HEK293T (cell line): ENCODE measurements at regions not wholly inside any gene's neighbourhood (a gene's known extent, or its start where the extent isn't known, plus 50 kb on each side); places are given as distances from the start of the nearest gene placed in this dataset.

Experiments used
- CTCF ChIA-PET: fragments of 350-600 bp; formaldehyde crosslinking; extraction: SDS; loops from one replicate; lab custom pipeline; 2021; ENCODE audit warnings: antibody characterized with exemption, inconsistent platforms; lab: Yijun Ruan, JAX
- POLR2A ChIA-PET: fragments of 350-600 bp; formaldehyde crosslinking; extraction: SDS; loops from one replicate; lab custom pipeline; 2020; ENCODE audit warnings: antibody characterized with exemption, inconsistent platforms; lab: Yijun Ruan, JAX
- DNase-seq: peaks from one replicate; pipeline ENCODE4 v3.0.0; 2012; ENCODE audit warnings: mixed read lengths; ENCODE audit errors: extremely low spot score
- ARNT ChIP-seq: fragments of 450-650 bp; IDR thresholded peaks from 2 replicates; pipeline ENCODE4 v1.6.1; 2017; ENCODE audit warnings: mild to moderate bottlenecking
- BHLHE40 ChIP-seq: fragments of 450-650 bp; IDR thresholded peaks from 2 replicates; pipeline ENCODE4 v1.6.1; 2016; ENCODE audit warnings: mild to moderate bottlenecking, moderate library complexity, borderline replicate concordance
- CTBP1 ChIP-seq: fragments of 450-650 bp; IDR thresholded peaks from 2 replicates; pipeline ENCODE4 v1.6.1; 2016; ENCODE audit warnings: borderline replicate concordance
- ELF4 ChIP-seq: fragments of 450-650 bp; IDR thresholded peaks from 2 replicates; pipeline ENCODE4 v1.6.1; 2017; ENCODE audit warnings: antibody characterized with exemption
- FOXA1 ChIP-seq: fragments of 450-650 bp; IDR thresholded peaks from 2 replicates; pipeline ENCODE4 v1.6.1; 2016; ENCODE audit warnings: mild to moderate bottlenecking
- FOXK2 ChIP-seq: fragments of 450-650 bp; IDR thresholded peaks from 2 replicates; pipeline ENCODE4 v1.6.1; 2016; ENCODE audit warnings: mild to moderate bottlenecking
- FOXM1 ChIP-seq: fragments of 450-650 bp; IDR thresholded peaks from 2 replicates; pipeline ENCODE4 v1.6.1; 2017; ENCODE audit warnings: mild to moderate bottlenecking, borderline replicate concordance
- HDGF ChIP-seq: fragments of 450-650 bp; IDR thresholded peaks from 2 replicates; pipeline ENCODE4 v1.6.1; 2017; ENCODE audit warnings: antibody characterized with exemption, borderline replicate concordance
- L3MBTL2 ChIP-seq: fragments of 450-650 bp; conservative IDR thresholded peaks from 2 replicates; pipeline ENCODE4 v1.6.1; 2016; ENCODE audit warnings: mild to moderate bottlenecking
- LEF1 ChIP-seq: fragments of 450-650 bp; IDR thresholded peaks from 2 replicates; pipeline ENCODE4 v1.6.1; 2017; ENCODE audit warnings: mild to moderate bottlenecking, borderline replicate concordance
- NFRKB ChIP-seq: fragments of 450-650 bp; IDR thresholded peaks from 2 replicates; pipeline ENCODE4 v1.6.1; 2016; ENCODE audit warnings: mild to moderate bottlenecking, moderate library complexity
- SP1 ChIP-seq: fragments of 450-650 bp; IDR thresholded peaks from 2 replicates; pipeline ENCODE4 v1.6.1; 2017
- SUZ12 ChIP-seq: fragments of 450-650 bp; IDR thresholded peaks from 2 replicates; pipeline ENCODE4 v1.6.1; 2016; ENCODE audit warnings: mild to moderate bottlenecking
- TARDBP ChIP-seq: fragments of 450-650 bp; IDR thresholded peaks from 2 replicates; pipeline ENCODE4 v1.6.1; 2016
- ZNF384 ChIP-seq: fragments of 450-650 bp; IDR thresholded peaks from 2 replicates; pipeline ENCODE4 v1.6.1; 2016
- TF ChIP-seq, protein P1 (sequence below): fragments of 450-650 bp; IDR thresholded peaks from 2 replicates; pipeline ENCODE4 v1.6.1; 2016

DNA sequence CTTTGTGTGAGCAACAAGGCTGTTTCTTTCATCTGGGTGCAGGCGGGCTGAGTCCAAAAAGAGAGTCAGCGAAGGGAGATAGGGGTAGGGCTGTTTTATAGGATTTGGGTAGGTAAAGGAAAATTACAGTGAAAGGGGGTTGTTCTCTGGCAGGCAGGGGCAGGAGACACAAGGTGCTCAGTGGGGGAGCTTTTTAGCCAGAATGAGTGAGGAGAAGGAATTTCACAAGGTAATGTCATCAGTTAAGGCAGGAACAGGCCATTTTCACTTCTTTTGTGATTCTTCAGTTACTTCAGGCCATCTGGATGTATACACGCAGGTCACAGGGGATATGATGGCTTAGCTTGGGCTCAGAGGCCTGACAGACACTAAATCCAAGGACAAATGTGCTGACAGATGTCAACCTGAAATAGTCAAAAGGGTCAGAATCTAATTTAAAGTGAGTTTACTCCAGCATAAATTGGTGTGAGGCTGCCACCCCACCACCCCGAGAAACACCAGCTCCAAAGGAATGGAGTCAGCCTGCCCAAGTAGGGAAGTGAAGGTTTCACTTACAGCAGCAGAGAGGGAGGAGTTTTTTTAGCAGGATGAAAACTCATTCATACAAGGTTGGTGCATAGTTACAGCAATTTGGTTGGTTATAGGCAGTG, 560.0 kb upstream of the CDH4 start:
- CTCF ChIA-PET, result no interaction called here
- DNase-seq, result no peak
- POLR2A ChIA-PET, result no interaction called here
- TF ChIP-seq FOXK2 (no peak), BHLHE40 (no peak), TARDBP (no peak), FOXM1 (no peak), HDGF (no peak)

DNA sequence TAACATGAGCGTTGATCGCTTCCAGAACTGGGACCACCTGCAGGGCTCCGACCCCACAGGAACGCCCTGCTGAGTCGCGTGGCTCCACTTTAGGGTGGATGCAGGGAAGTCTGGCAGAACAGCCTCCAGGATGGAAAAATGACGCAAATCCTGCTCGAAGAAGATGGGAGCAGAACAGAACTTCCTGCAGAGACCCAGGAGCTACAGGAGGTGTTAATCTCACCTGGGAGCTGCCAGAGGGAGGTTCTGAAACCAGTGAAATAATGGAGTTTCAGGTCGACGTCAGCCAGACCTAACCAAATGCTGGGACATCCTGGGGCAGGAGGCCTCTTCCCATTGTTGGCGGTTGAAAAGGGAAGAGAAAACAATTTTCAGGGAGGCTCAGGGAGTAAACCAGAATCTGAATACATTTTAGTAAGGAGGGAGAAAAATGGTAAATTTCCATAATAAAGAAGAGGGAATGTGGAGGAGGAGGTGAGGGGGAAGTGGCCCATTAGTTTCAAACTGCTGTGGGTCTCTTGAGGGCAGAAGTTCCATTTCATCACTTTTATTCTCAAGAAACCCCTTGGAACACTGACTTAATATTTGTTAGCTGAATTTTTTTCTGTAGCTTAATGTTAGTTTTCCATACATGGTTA, 558.4 kb upstream of the CDH4 start:
- DNase-seq, result no peak
- TF ChIP-seq SP1 (no peak), L3MBTL2 (no peak), SUZ12 (no peak), ARNT (no peak), CTBP1 (no peak), BHLHE40 (no peak), TARDBP (no peak), FOXM1 (no peak), HDGF (no peak), ELF4 (no peak), FOXA1 (no peak), LEF1 (no peak), NFRKB (no peak), ZNF384 (no peak), FOXK2 (no peak)
- TF ChIP-seq, protein P1, sequence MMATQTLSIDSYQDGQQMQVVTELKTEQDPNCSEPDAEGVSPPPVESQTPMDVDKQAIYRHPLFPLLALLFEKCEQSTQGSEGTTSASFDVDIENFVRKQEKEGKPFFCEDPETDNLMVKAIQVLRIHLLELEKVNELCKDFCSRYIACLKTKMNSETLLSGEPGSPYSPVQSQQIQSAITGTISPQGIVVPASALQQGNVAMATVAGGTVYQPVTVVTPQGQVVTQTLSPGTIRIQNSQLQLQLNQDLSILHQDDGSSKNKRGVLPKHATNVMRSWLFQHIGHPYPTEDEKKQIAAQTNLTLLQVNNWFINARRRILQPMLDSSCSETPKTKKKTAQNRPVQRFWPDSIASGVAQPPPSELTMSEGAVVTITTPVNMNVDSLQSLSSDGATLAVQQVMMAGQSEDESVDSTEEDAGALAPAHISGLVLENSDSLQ, result no peak
- ChIA-PET CTCF (no interaction called here), POLR2A (no interaction called here)

DNA sequence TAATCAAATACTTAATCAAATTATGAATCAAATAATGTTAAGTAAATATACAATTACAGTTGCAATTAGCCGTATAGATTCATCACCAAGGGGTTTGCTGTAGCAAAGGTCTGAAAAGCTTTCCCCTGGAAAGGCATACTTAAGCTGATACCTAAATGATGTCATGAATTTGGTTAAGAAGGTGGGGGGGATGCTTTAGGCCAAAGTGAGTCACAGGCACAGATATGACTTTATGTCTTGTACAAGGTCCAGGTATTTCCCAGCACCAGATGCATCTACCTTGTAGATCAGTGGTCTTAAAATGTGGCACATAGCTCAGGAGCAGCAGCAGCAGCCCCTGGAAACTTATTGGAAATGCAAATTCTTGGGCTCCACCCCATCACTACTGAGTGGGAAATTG, 557.3 kb upstream of the CDH4 start:
- ChIA-PET POLR2A (no interaction called here), CTCF (no interaction called here)
- TF ChIP-seq BHLHE40 (no peak), NFRKB (no peak), CTBP1 (no peak), ELF4 (no peak), ARNT (no peak), SUZ12 (no peak), ZNF384 (no peak), FOXM1 (no peak), FOXA1 (no peak), TARDBP (no peak), LEF1 (no peak), FOXK2 (no peak), HDGF (no peak), SP1 (no peak), L3MBTL2 (no peak)
- TF ChIP-seq, protein P1, result no peak
- DNase-seq, result no peak

DNA sequence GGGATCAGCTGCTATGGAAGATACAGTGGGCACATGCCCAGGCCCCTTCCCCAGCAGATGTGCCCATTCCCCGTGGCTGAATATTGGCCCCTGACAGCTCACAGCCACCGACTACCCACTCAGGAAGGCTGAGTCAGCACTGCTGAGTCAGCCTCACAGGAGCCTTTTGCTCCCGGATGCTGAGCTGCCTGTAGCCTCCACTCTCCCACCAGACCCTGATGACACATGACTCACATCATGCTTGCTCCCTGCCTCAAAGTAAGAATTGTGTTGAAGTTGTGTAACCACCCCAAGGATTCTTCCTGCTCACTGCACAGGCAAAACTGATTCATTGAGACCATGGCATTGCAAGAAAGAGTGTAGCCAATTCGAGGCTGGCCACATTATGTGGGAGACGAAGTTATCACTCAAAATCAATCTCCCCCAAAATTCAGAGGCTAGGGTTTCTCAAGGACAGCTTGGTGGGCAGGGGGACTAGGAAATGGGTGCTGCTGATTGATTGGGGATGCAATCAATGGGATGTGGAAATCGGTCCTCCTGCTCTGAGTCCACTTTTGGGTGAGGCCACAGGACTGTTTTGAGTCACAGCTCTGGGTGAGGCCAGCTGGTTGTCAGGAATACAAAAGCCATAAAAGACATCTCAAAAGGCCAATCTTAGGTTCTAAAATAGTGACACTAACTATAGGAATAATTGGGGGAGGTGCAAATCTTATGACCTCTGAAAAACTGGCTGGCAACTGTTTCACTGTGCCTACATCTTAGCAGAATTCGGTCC, 556.6 kb upstream of the CDH4 start:
- CTCF ChIA-PET, result no interaction called here
- DNase-seq, result no peak
- TF ChIP-seq ZNF384, result no peak
- no peak for TF ChIP-seq ARNT
- TF ChIP-seq FOXM1, result no peak
- TF ChIP-seq, protein P1, result no peak
- no peak for TF ChIP-seq ELF4
- TF ChIP-seq LEF1, result no peak
- TF ChIP-seq L3MBTL2, result no peak
- TF ChIP-seq CTBP1, result no peak
- TF ChIP-seq NFRKB, result no peak
- TF ChIP-seq SP1, result no peak
- TF ChIP-seq BHLHE40, result no peak
- TF ChIP-seq SUZ12, result no peak
- TF ChIP-seq FOXK2, result no peak
- no peak for TF ChIP-seq FOXA1
- no peak for TF ChIP-seq TARDBP
- no peak for TF ChIP-seq HDGF
- POLR2A ChIA-PET, result no interaction called here

DNA sequence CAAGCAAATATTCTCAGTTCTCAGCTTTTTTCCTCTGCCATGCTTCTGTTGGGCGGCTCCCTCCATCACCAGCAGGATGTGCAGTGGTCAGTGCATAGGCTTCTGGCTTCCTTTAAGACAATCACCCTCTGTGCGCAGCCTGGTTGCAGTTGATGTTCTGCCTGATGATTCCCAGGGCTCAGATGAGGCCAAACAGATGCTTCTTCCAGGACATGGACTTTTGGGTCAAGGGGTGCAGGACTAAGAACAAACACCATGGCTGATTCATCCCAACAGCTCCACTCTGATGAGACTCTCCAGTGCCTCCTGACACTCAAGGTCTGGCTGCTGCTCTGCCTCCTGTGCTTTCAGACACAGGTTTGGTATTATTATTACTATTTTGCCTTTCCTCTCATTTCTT, 554.8 kb upstream of the CDH4 start:
- TF ChIP-seq LEF1 (no peak), ZNF384 (no peak), FOXA1 (no peak), BHLHE40 (no peak), CTBP1 (no peak), ELF4 (no peak)
- no peak for DNase-seq
- ChIA-PET POLR2A (no interaction called here), CTCF (no interaction called here)
